ENCODE measurements at regions not wholly inside any gene's neighbourhood (a gene's known extent, or its start where the extent isn't known, plus 50 kb on each side); places are given as distances from the start of the nearest gene placed in this dataset.

DNA sequence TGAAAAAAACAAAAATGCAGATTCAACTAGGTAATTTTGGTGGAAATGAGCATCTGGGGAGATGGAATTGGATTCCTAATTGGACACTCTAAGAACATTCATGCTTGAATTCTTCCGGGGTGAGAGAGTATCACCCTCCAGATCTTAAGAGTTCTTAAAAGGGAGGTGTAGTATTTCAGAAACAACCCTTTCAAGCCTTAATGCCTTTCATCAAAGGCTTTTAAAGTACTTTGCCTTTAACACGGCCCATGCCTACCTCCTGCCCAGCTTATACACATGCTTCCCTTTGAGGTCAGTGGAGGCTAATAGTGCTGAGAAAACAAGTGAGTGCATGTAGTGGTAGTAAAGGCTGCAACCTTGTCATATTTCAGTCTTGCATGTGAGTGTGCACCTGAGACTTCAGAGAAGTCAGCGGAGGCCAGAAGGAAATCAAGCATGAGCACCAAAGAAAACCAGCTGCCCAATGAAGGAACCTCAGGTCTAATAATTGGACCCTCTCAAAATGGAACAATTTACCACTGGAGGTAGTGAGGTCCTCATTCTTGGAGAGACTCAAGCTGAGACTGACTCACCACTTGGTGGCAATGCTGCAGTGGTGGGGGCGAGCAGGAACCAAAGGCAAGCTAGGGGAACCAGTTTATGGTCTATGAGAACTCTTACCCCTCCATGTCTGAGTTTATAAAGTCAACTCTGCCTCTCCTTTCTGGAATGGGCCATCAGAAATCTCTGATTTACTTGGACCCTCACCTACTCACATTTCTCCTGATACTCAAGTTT is 98.4 kb upstream of the GDNF start:
- Histone ChIP-seq H3K4me2 (no peak overlapping the region), H3K79me2 (replicated peaks; ENCODE audit: insufficient read depth) (no peaks in the 10 kb centered on the region), H3K4me3 (no peak overlapping the region), H2AFZ (0 out of 2 replicates have a peak overlapping the region, but pooled peaks have one; percentile 18), H3K9me2 (ENCODE audit: insufficient read depth) (peaks cover 11% of the 10 kb centered on the region; the same call in 1 of the 2 replicates), H4K20me1 (replicated peaks; ENCODE audit: insufficient read depth) (no peaks in the 10 kb centered on the region), H3F3A (replicated peaks; ENCODE audit: low read depth) (no peaks in the 10 kb centered on the region), H3K27ac (ENCODE audit: low read depth) (no peak overlapping the region), H3K4me1 (ENCODE audit: insufficient read depth) (no peaks in the 10 kb centered on the region), H3K36me3 (ENCODE audit: insufficient read depth) (no peaks in the 10 kb centered on the region), H3K27me3 (ENCODE audit: insufficient read depth) (no peaks in the 10 kb centered on the region)
- H3K27me3 Mint-ChIP-seq (ENCODE audit: insufficient read depth, low read depth, poor library complexity): no peaks in the 10 kb centered on the region
- ATAC-seq (no peak), DNase-seq (ENCODE audit: low spot score) (no peak)
- H3K27ac Mint-ChIP-seq: no peak overlapping the region
- no peaks in the 10 kb centered on the region for H3K9me3 Mint-ChIP-seq
- TF ChIP-seq ZNF114 (CRISPR knock-in tag; IDR thresholded peaks at IDR 0.05): no peak
- TF ChIP-seq JUNB (IDR thresholded peaks at IDR 0.05; ENCODE audit: unreplicated experiment): no peak
- TF ChIP-seq CREB1 (CRISPR knock-in tag; IDR thresholded peaks at IDR 0.05; ENCODE audit: low read depth): no peak
- TF ChIP-seq STAT1 (IDR thresholded peaks at IDR 0.05; ENCODE audit: unreplicated experiment): no peak
- no peak for TF ChIP-seq EZH2phosphoT487 (IDR thresholded peaks at IDR 0.05; ENCODE audit: unreplicated experiment)
- TF ChIP-seq, protein P1, sequence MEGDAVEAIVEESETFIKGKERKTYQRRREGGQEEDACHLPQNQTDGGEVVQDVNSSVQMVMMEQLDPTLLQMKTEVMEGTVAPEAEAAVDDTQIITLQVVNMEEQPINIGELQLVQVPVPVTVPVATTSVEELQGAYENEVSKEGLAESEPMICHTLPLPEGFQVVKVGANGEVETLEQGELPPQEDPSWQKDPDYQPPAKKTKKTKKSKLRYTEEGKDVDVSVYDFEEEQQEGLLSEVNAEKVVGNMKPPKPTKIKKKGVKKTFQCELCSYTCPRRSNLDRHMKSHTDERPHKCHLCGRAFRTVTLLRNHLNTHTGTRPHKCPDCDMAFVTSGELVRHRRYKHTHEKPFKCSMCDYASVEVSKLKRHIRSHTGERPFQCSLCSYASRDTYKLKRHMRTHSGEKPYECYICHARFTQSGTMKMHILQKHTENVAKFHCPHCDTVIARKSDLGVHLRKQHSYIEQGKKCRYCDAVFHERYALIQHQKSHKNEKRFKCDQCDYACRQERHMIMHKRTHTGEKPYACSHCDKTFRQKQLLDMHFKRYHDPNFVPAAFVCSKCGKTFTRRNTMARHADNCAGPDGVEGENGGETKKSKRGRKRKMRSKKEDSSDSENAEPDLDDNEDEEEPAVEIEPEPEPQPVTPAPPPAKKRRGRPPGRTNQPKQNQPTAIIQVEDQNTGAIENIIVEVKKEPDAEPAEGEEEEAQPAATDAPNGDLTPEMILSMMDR (conservative IDR thresholded peaks at IDR 0.05; ENCODE audit: low read depth in 2 of 2): no peak; a peak in 1 of 4 replicates
- TF ChIP-seq, protein P2, sequence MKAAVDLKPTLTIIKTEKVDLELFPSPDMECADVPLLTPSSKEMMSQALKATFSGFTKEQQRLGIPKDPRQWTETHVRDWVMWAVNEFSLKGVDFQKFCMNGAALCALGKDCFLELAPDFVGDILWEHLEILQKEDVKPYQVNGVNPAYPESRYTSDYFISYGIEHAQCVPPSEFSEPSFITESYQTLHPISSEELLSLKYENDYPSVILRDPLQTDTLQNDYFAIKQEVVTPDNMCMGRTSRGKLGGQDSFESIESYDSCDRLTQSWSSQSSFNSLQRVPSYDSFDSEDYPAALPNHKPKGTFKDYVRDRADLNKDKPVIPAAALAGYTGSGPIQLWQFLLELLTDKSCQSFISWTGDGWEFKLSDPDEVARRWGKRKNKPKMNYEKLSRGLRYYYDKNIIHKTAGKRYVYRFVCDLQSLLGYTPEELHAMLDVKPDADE (IDR thresholded peaks at IDR 0.05): no peak
- no peak for TF ChIP-seq ZNF331 (CRISPR knock-in tag; IDR thresholded peaks at IDR 0.05; ENCODE audit: low read depth)
- TF ChIP-seq, protein P3, sequence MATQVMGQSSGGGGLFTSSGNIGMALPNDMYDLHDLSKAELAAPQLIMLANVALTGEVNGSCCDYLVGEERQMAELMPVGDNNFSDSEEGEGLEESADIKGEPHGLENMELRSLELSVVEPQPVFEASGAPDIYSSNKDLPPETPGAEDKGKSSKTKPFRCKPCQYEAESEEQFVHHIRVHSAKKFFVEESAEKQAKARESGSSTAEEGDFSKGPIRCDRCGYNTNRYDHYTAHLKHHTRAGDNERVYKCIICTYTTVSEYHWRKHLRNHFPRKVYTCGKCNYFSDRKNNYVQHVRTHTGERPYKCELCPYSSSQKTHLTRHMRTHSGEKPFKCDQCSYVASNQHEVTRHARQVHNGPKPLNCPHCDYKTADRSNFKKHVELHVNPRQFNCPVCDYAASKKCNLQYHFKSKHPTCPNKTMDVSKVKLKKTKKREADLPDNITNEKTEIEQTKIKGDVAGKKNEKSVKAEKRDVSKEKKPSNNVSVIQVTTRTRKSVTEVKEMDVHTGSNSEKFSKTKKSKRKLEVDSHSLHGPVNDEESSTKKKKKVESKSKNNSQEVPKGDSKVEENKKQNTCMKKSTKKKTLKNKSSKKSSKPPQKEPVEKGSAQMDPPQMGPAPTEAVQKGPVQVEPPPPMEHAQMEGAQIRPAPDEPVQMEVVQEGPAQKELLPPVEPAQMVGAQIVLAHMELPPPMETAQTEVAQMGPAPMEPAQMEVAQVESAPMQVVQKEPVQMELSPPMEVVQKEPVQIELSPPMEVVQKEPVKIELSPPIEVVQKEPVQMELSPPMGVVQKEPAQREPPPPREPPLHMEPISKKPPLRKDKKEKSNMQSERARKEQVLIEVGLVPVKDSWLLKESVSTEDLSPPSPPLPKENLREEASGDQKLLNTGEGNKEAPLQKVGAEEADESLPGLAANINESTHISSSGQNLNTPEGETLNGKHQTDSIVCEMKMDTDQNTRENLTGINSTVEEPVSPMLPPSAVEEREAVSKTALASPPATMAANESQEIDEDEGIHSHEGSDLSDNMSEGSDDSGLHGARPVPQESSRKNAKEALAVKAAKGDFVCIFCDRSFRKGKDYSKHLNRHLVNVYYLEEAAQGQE (IDR thresholded peaks at IDR 0.05; ENCODE audit: unreplicated experiment): no peak
- TF ChIP-seq NANOG (IDR thresholded peaks at IDR 0.05; ENCODE audit: borderline replicate concordance): no peak
- no peak for TF ChIP-seq EZH2 (IDR thresholded peaks at IDR 0.05; ENCODE audit: low read depth, unreplicated experiment)
- TF ChIP-seq POLR2AphosphoS5 (IDR thresholded peaks at IDR 0.05; ENCODE audit: low read depth): no peak
- TF ChIP-seq, protein P4, sequence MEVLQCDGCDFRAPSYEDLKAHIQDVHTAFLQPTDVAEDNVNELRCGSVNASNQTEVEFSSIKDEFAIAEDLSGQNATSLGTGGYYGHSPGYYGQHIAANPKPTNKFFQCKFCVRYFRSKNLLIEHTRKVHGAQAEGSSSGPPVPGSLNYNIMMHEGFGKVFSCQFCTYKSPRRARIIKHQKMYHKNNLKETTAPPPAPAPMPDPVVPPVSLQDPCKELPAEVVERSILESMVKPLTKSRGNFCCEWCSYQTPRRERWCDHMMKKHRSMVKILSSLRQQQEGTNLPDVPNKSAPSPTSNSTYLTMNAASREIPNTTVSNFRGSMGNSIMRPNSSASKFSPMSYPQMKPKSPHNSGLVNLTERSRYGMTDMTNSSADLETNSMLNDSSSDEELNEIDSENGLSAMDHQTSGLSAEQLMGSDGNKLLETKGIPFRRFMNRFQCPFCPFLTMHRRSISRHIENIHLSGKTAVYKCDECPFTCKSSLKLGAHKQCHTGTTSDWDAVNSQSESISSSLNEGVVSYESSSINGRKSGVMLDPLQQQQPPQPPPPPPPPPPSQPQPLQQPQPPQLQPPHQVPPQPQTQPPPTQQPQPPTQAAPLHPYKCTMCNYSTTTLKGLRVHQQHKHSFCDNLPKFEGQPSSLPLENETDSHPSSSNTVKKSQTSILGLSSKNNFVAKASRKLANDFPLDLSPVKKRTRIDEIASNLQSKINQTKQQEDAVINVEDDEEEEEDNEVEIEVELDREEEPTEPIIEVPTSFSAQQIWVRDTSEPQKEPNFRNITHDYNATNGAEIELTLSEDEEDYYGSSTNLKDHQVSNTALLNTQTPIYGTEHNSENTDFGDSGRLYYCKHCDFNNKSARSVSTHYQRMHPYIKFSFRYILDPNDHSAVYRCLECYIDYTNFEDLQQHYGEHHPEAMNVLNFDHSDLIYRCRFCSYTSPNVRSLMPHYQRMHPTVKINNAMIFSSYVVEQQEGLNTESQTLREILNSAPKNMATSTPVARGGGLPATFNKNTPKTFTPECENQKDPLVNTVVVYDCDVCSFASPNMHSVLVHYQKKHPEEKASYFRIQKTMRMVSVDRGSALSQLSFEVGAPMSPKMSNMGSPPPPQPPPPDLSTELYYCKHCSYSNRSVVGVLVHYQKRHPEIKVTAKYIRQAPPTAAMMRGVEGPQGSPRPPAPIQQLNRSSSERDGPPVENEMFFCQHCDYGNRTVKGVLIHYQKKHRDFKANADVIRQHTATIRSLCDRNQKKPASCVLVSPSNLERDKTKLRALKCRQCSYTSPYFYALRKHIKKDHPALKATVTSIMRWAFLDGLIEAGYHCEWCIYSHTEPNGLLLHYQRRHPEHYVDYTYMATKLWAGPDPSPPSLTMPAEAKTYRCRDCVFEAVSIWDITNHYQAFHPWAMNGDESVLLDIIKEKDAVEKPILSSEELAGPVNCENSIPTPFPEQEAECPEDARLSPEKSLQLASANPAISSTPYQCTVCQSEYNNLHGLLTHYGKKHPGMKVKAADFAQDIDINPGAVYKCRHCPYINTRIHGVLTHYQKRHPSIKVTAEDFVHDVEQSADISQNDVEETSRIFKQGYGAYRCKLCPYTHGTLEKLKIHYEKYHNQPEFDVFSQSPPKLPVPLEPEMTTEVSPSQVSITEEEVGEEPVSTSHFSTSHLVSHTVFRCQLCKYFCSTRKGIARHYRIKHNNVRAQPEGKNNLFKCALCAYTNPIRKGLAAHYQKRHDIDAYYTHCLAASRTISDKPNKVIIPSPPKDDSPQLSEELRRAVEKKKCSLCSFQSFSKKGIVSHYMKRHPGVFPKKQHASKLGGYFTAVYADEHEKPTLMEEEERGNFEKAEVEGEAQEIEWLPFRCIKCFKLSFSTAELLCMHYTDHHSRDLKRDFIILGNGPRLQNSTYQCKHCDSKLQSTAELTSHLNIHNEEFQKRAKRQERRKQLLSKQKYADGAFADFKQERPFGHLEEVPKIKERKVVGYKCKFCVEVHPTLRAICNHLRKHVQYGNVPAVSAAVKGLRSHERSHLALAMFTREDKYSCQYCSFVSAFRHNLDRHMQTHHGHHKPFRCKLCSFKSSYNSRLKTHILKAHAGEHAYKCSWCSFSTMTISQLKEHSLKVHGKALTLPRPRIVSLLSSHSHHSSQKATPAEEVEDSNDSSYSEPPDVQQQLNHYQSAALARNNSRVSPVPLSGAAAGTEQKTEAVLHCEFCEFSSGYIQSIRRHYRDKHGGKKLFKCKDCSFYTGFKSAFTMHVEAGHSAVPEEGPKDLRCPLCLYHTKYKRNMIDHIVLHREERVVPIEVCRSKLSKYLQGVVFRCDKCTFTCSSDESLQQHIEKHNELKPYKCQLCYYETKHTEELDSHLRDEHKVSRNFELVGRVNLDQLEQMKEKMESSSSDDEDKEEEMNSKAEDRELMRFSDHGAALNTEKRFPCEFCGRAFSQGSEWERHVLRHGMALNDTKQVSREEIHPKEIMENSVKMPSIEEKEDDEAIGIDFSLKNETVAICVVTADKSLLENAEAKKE (CRISPR knock-in tag; IDR thresholded peaks at IDR 0.05): no peak
- no peaks in the 10 kb centered on the region for H3K36me3 Mint-ChIP-seq (ENCODE audit: low read depth)
- H3K4me1 Mint-ChIP-seq: no peaks in the 10 kb centered on the region
- H3K4me3 Mint-ChIP-seq: no peak overlapping the region
